Activated B cell treated with CpG ODN at 0.5 μM for 24 hours (primary cell): ENCODE measurements at regions not wholly inside any gene's neighbourhood (a gene's known extent, or its start where the extent isn't known, plus 50 kb on each side); places are given as distances from the start of the nearest gene placed in this dataset.
"Not testable (repeated sequence)": the region's sequence is repeated elsewhere in the genome, so short reads cannot be mapped to it uniquely, and the experiment has no call there.

Experiments
- ATAC-seq: fragments of 200-7000 bp; cut with Tn5 transposase; one replicate; pipeline ENCODE4 v1.10.0; 2021; ENCODE audit warnings: low read depth, mild to moderate bottlenecking, moderate library complexity
- CTCF ChIA-PET: fragments of 350-600 bp; sonication (Branson Sonifier 250); formaldehyde crosslinking; loops from one replicate; lab custom pipeline; 2021; ENCODE audit warnings: antibody characterized with exemption; lab: Charles Lee
- POLR2A ChIA-PET: fragments of 350-600 bp; sonication (Branson Sonifier 250); formaldehyde crosslinking; loops from one replicate; lab custom pipeline; 2021; ENCODE audit warnings: antibody characterized with exemption; lab: Charles Lee
- DNase-seq: peaks from one replicate; pipeline ENCODE4 v3.0.0; 2022
- H3K27ac Mint-ChIP-seq: one replicate; pipeline ENCODE4 v1.8.0; 2020; ENCODE audit warnings: mixed read lengths
- H3K27me3 Mint-ChIP-seq: one replicate; pipeline ENCODE4 v1.8.0; 2021; ENCODE audit warnings: mixed read lengths
- H3K36me3 Mint-ChIP-seq: one replicate; pipeline ENCODE4 v1.8.0; 2021; ENCODE audit warnings: low read depth, mixed read lengths
- H3K4me1 Mint-ChIP-seq: one replicate; pipeline ENCODE4 v1.8.0; 2021; ENCODE audit warnings: mixed read lengths
- H3K4me3 Mint-ChIP-seq: one replicate; pipeline ENCODE4 v1.8.0; 2020; ENCODE audit warnings: mild to moderate bottlenecking, mixed read lengths
- H3K9me3 Mint-ChIP-seq: one replicate; pipeline ENCODE4 v1.8.0; 2020; ENCODE audit warnings: mixed read lengths
- CTCF ChIP-seq: fragments of 200-600 bp; IDR thresholded peaks from one replicate; pipeline ENCODE4 v1.8.0; 2022; ENCODE audit warnings: antibody characterized with exemption, mild to moderate bottlenecking
- intact Hi-C: fragments of 100-400 bp; cut with micrococcal nuclease; formaldehyde crosslinking; loops from one replicate; pipeline ENCODE4 v1.15.1; 2024

GRCh38 chr4:127450276-127450675, 182.5 kb upstream of the INTU start:
- Mint-ChIP-seq H3K4me1 (no peaks in the 10 kb centered on the region), H3K36me3 (no peaks in the 10 kb centered on the region), H3K9me3 (peaks cover 2% of the 10 kb centered on the region), H3K27me3 (no peaks in the 10 kb centered on the region), H3K27ac (no peak overlapping the region), H3K4me3 (no peak overlapping the region)
- CTCF ChIA-PET, result no interaction called here
- intact Hi-C loops, result no loop called here
- no peak for ATAC-seq
- no peak for TF ChIP-seq CTCF
- POLR2A ChIA-PET, result no interaction called here
- no peak for DNase-seq

GRCh38 chr4:127463883-127464282, 168.9 kb upstream of the INTU start:
- no peaks in the 10 kb centered on the region for H3K27me3 Mint-ChIP-seq
- no peak overlapping the region for H3K27ac Mint-ChIP-seq
- no peak for TF ChIP-seq CTCF
- intact Hi-C loops, result no loop called here
- H3K36me3 Mint-ChIP-seq, result no peaks in the 10 kb centered on the region
- CTCF ChIA-PET, result no interaction called here
- ATAC-seq (no peak), DNase-seq (no peak)
- POLR2A ChIA-PET, result no interaction called here
- H3K4me1 Mint-ChIP-seq, result no peaks in the 10 kb centered on the region
- peaks cover 7% of the 10 kb centered on the region for H3K9me3 Mint-ChIP-seq
- no peak overlapping the region for H3K4me3 Mint-ChIP-seq

- no peaks in the 10 kb centered on the region for H3K36me3 Mint-ChIP-seq
- no peaks in the 10 kb centered on the region for H3K4me1 Mint-ChIP-seq
- no peak overlapping the region for H3K4me3 Mint-ChIP-seq
- no peak for TF ChIP-seq CTCF
- DNase-seq (no peak), ATAC-seq (no peak)
- intact Hi-C loops, result no loop called here
- peaks cover 4% of the 10 kb centered on the region for H3K9me3 Mint-ChIP-seq
- POLR2A ChIA-PET, result no interaction called here
- H3K27me3 Mint-ChIP-seq, result no peaks in the 10 kb centered on the region
- no peak overlapping the region for H3K27ac Mint-ChIP-seq
- CTCF ChIA-PET, result no interaction called here
Observed at GRCh38 chr4:127469542-127469941, 163.2 kb upstream of the INTU start.

- ChIA-PET CTCF (no interaction called here), POLR2A (no interaction called here)
- DNase-seq (no peak), ATAC-seq (no peak)
- no peak for TF ChIP-seq CTCF
- no peak overlapping the region for H3K4me3 Mint-ChIP-seq
- H3K27ac Mint-ChIP-seq, result no peak overlapping the region
- no peaks in the 10 kb centered on the region for H3K36me3 Mint-ChIP-seq
- no peaks in the 10 kb centered on the region for H3K4me1 Mint-ChIP-seq
- intact Hi-C loops, result no loop called here
- H3K27me3 Mint-ChIP-seq, result no peaks in the 10 kb centered on the region
- peaks cover 4% of the 10 kb centered on the region for H3K9me3 Mint-ChIP-seq
Observed at GRCh38 chr4:127469959-127470809, 162.6 kb upstream of the INTU start.

- H3K27me3 Mint-ChIP-seq, H3K36me3 Mint-ChIP-seq, H3K4me1 Mint-ChIP-seq, H3K9me3 Mint-ChIP-seq, ATAC-seq, POLR2A ChIA-PET, DNase-seq, H3K27ac Mint-ChIP-seq, CTCF ChIA-PET, H3K4me3 Mint-ChIP-seq, intact Hi-C loops: not testable (repeated sequence)
Observed at GRCh38 chr4:127478271-127478670, 154.5 kb upstream of the INTU start.
